C4-2B (cell line): ENCODE measurements at regions not wholly inside any gene's neighbourhood (a gene's known extent, or its start where the extent isn't known, plus 50 kb on each side); places are given as distances from the start of the nearest gene placed in this dataset.
"Not testable (repeated sequence)": the region's sequence is repeated elsewhere in the genome, so short reads cannot be mapped to it uniquely, and the experiment has no call there.

Experiments used
- H3K27ac ChIP-seq: fragments of 450-650 bp; 2 replicates; pipeline ENCODE4 v1.5.1; 2017
- CTCF ChIP-seq: fragments of 450-650 bp; conservative IDR thresholded peaks from 2 replicates; pipeline ENCODE4 v1.5.1; 2017; ENCODE audit warnings: mild to moderate bottlenecking
- ZFX ChIP-seq: fragments of 450-650 bp; IDR thresholded peaks from 2 replicates; pipeline ENCODE4 v1.6.1; 2017

GRCh38 chr21:41573902-41574690 is 66.1 kb upstream of the TMPRSS2 start:
- H3K27ac ChIP-seq, result no peak overlapping the region

GRCh38 chr21:41571938-41572510 is 64.1 kb upstream of the TMPRSS2 start:
- TF ChIP-seq ZFX, result no peak
- no peak for TF ChIP-seq CTCF
- H3K27ac ChIP-seq, result no peak overlapping the region

More at GRCh38 chr21:41573902-41574690, 66.1 kb upstream of the TMPRSS2 start:
- TF ChIP-seq ZFX, result no peak

GRCh38 chr21:41570791-41571355 is 62.9 kb upstream of the TMPRSS2 start:
- H3K27ac ChIP-seq, result no peak overlapping the region
- TF ChIP-seq CTCF (no peak), ZFX (no peak)

GRCh38 chr21:41568606-41569385 is 60.8 kb upstream of the TMPRSS2 start:
- TF ChIP-seq ZFX, result no peak
- TF ChIP-seq CTCF, result no peak
- H3K27ac ChIP-seq, result peak overlapping the region; percentile 58

- peak overlapping the region; percentile 58 for H3K27ac ChIP-seq
- TF ChIP-seq CTCF (no peak), ZFX (no peak)
Observed at GRCh38 chr21:41567901-41568510, 60.0 kb upstream of the TMPRSS2 start.

- not testable (repeated sequence) for H3K27ac ChIP-seq
Observed at GRCh38 chr21:41567237-41567636, 59.3 kb upstream of the TMPRSS2 start.

- TF ChIP-seq CTCF (no peak), ZFX (no peak)
- H3K27ac ChIP-seq, result no peak overlapping the region; the same call in 1 of the 2 replicates
Observed at GRCh38 chr21:41566500-41567014, 58.6 kb upstream of the TMPRSS2 start.
